GM12864 (cell line): ENCODE measurements at regions not wholly inside any gene's neighbourhood (a gene's known extent, or its start where the extent isn't known, plus 50 kb on each side); places are given as distances from the start of the nearest gene placed in this dataset.
A peak's percentile ranks its signal among the peaks of the same experiment; 100 is the strongest.
"Not testable (repeated sequence)": the region's sequence is repeated elsewhere in the genome, so short reads cannot be mapped to it uniquely, and the experiment has no call there.

Experiments used
- DNase-seq: peaks from one replicate; pipeline ENCODE4 v3.0.0-alpha.2; 2011; ENCODE audit warnings: low read depth
- H3K4me3 ChIP-seq: 2 replicates; pipeline ENCODE4 v1.5.1; 2011; ENCODE audit warnings: mild to moderate bottlenecking, low read depth, low read length, control low read depth
- TF ChIP-seq, protein P1 (sequence below): IDR thresholded peaks from 2 replicates; pipeline ENCODE4 v1.5.1; 2011; ENCODE audit warnings: low read depth, mild to moderate bottlenecking, moderate library complexity, low read length, control low read depth, inconsistent platforms; ENCODE audit errors: missing control alignments

DNA sequence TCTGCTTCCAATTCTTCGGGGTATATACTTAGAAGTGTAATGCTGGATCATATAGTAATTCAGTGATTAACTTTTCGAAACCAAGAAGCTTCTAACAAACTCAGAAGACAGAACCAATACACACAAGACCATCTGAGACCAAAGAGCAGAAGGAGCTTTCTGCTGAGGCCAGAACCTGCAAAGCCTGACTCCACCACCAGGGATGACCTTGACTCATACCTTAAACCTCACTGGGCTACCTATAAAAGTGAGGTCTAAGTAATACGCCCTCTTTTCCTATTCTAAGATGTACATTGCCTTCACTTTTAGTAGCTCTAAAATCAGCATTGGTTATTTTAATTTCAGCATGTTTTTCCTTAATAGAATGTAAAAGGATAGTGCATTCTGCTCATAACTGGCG is 84.8 kb downstream of the FOXF2 start:
- no peak overlapping the region for H3K4me3 ChIP-seq
- no peak for DNase-seq
- TF ChIP-seq, protein P1, sequence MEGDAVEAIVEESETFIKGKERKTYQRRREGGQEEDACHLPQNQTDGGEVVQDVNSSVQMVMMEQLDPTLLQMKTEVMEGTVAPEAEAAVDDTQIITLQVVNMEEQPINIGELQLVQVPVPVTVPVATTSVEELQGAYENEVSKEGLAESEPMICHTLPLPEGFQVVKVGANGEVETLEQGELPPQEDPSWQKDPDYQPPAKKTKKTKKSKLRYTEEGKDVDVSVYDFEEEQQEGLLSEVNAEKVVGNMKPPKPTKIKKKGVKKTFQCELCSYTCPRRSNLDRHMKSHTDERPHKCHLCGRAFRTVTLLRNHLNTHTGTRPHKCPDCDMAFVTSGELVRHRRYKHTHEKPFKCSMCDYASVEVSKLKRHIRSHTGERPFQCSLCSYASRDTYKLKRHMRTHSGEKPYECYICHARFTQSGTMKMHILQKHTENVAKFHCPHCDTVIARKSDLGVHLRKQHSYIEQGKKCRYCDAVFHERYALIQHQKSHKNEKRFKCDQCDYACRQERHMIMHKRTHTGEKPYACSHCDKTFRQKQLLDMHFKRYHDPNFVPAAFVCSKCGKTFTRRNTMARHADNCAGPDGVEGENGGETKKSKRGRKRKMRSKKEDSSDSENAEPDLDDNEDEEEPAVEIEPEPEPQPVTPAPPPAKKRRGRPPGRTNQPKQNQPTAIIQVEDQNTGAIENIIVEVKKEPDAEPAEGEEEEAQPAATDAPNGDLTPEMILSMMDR = peak; percentile 44

DNA sequence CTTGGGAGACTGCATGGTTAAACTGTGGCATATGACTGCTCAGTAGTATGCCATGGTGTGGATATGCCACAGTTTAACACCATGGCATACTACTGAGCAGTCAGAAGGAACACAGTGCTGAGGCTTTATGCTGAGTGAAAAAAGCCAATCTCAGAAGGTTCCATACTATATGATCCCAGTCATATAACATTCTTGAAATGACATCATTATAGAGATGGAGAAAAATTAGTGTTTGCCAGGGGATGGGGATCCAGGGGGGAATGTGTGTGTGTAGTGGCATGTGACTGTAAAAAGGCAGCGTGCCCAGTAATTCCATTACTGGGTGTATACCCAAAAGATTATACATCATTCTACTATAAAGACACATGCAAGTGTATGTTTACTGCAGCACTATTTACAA is 85.8 kb downstream of the FOXF2 start:
- no peak for DNase-seq
- H3K4me3 ChIP-seq = no peak overlapping the region
- TF ChIP-seq, protein P1 = no peak

DNA sequence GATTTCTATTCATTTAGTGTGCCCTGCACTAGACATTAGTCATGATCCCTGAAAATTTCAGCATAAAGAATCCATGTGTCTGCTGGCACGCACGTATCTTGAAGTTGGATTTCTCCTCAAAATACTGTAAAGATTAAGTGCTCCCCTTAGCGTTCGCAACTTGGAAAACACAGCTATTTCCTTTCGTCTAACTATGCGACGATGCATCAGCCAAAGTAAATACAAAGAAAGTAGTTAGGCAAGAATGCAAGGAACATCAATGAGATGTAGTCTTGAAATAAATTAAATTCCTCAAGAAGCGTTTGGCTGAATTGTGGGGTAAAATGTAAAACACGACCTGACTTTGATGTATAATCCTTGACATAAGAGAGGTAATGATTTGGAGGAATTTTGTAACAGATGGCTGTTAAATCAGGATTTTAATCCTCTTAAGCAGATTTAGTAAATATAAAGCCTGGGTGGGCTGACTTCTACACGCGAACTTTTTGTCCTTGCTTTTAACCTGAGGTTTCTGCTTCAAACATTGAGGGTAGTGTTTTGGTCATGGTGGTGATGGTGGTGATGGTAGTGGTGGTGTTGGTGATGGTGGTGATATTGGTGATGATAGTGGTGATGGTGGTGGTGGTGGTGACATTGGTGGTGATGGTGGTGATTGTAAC is 88.2 kb downstream of the FOXF2 start:
- no peak for DNase-seq
- H3K4me3 ChIP-seq = no peak overlapping the region
- TF ChIP-seq, protein P1 = no peak

DNA sequence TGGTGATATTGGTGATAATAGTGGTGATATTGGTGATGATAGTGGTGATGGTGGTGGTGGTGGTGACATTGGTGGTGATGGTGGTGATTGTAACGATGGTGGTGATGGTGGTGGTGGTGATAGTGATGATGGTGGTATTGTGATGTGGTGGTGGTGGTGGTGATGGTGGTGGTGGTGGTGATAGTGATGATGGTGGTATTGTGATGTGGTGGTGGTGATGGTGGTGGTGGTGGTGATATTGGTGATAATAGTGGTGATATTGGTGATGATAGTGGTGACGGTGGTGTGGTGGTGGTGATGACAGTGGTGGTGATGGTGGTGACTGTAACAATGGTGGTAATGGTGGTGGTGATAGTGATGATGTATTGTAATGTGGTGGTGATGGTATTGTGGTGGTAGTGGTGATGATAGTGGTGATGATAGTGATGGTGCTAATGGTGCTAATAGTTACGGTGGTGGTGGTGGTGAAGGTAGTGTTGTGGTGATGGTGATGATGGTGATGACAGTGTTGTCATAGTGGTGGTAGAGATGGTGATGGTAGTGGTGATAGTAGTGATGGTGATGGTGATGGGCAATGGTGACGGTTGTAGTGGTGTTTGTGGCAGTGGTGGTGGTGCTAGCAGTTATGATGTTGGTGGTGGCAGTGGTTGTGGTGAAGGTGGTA is 88.9 kb downstream of the FOXF2 start:
- H3K4me3 ChIP-seq, DNase-seq: not testable (repeated sequence)

DNA sequence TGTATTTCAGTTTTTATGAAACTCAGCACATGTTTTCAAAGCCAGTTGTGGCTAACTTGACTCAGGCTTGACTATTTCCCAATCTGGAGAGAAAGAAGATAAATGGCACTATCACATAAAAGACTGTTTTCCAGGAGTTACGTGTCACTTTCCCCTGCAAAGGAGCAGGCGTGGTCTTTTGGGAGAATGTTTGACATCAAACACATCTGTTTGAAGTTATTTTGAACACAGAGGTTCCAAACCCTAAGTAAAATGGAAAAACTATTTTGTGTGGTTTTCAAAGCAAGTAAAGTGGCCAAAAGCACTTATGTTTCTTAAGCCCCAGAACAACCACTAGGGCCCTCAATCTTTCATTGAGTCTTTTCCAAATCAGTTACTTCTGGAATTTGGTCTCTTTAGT is 89.7 kb downstream of the FOXF2 start:
- no peak for DNase-seq
- H3K4me3 ChIP-seq = no peak overlapping the region
- TF ChIP-seq, protein P1 = no peak

DNA sequence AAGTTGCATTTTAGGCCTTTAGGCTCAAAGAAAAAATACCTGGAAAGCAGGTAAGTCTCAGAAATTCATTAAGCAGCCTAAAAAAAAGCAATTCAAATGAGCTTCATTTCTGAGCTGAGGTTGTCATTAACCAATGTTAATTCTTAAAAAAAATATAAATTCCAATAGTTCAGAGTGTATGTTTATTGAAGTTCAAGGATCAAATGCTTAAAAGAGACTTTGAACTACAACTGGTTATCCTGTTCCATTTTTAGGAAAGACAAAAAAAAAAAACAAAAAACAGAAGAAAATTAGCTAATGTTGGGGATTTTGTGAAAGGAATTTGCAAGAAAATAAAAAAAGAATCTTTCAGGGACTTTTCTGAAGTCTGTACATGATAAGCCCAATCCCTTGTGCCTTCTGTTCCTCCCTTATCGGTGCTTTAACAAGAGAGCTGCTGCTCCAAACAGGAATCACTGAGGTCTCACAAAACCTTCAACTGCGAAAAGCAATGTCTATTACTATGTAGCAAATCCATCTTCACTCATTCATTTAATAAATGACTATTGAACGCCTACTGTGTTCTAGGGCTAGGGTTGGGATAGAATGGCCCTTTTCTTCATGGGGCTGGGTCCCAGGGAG is 90.3 kb downstream of the FOXF2 start:
- DNase-seq = no peak
- TF ChIP-seq, protein P1 = no peak
- no peak overlapping the region for H3K4me3 ChIP-seq

DNA sequence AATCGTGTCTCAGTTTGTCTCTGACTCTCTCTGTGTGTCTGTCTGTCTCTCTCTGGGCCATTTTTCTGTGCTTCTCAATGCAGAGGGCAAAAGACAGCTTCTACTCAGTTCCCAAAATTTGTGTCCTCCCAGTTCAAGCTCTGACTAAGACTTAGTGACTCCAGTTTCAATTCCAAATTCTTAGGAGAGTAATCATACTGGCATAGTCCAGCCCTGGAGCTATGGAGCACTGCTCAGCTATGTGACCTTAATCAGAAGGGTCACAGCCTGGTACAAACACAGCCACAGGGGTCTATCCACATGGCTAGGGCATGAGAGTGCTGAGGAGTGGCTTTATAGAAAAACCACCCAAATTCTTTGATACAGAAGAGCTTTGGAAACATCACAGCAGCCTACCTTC is 91.9 kb downstream of the FOXF2 start:
- TF ChIP-seq, protein P1 = no peak
- H3K4me3 ChIP-seq = no peak overlapping the region
- DNase-seq = no peak
